ENCODE measurements at regions not wholly inside any gene's neighbourhood (a gene's known extent, or its start where the extent isn't known, plus 50 kb on each side); places are given as distances from the start of the nearest gene placed in this dataset.

GRCh38 chr10:111578076-111578475 lies 501.2 kb downstream of the ADRA2A start:
- Histone ChIP-seq H3K36me3 (ENCODE audit: control insufficient read depth in 2 of 2, extremely low read depth in 1 of 2, insufficient read depth in 2 of 2, low read length in 2 of 2) (no peaks in the 10 kb centered on the region), H3K4me2 (ENCODE audit: insufficient read depth, low read length) (no peak overlapping the region), H3K9me3 (replicated peaks; ENCODE audit: control insufficient read depth, insufficient read depth, low read length) (no peaks in the 10 kb centered on the region), H3K9me1 (replicated peaks; ENCODE audit: control insufficient read depth, extremely low read depth, insufficient read depth, low read length) (no peaks in the 10 kb centered on the region), H2AFZ (ENCODE audit: low read depth, low read length) (no peak overlapping the region), H4K20me1 (replicated peaks; ENCODE audit: control insufficient read depth, extremely low read depth, insufficient read depth, low read length) (no peaks in the 10 kb centered on the region), H3K27me3 (ENCODE audit: control insufficient read depth in 2 of 2, insufficient read depth in 2 of 2, low read length in 2 of 2) (no peaks in the 10 kb centered on the region), H3K4me1 (ENCODE audit: control insufficient read depth, extremely low read depth, insufficient read depth, low read length) (no peaks in the 10 kb centered on the region), H3K9ac (replicated peaks; ENCODE audit: extremely low read depth, insufficient read depth, low read length) (no peak overlapping the region), H3K27ac (ENCODE audit: insufficient read depth, low read depth, low read length) (no peak overlapping the region), H3K79me2 (ENCODE audit: control insufficient read depth, insufficient read depth, low read length) (no peaks in the 10 kb centered on the region), H3K4me3 (replicated peaks in 1 of 3; ENCODE audit: insufficient read depth in 1 of 3, low read depth in 1 of 3, low read length in 3 of 3) (no peak overlapping the region)
- intact Hi-C loops (cut with micrococcal nuclease) (no loop called here), dilution Hi-C loops (cut with MboI; ENCODE audit: extremely low pct_ligation_motif_present, low sequenced_read_pairs) (no loop called here)
- ChIA-PET CTCF (no interaction called here), POLR2A (no interaction called here)
- FAIRE-seq (no peak), DNase-seq (ENCODE audit: low read depth, low spot score) (no peak)
- no TSS peak for BruUV-seq (replicated peaks)
- TF ChIP-seq POLR2A (IDR thresholded peaks at IDR 0.05; ENCODE audit: low read depth, low read length) (no peak), POLR2AphosphoS5 (IDR thresholded peaks at IDR 0.05; ENCODE audit: insufficient read depth, low read depth, low read length) (no peak), CTCF (IDR thresholded peaks at IDR 0.05; ENCODE audit: extremely low read depth in 1 of 2, insufficient read depth in 1 of 2, low read depth in 1 of 2, low read length in 2 of 2) (no peak), EZH2 (IDR thresholded peaks at IDR 0.05; ENCODE audit: borderline replicate concordance, low read depth, low read length, severe bottlenecking) (no peak), FOS (IDR thresholded peaks at IDR 0.05; ENCODE audit: borderline replicate concordance, insufficient read depth, low read length) (no peak), GATA2 (IDR thresholded peaks at IDR 0.05; ENCODE audit: insufficient read depth, insufficient read length, low read depth, low read length) (no peak), JUN (IDR thresholded peaks at IDR 0.05; ENCODE audit: borderline replicate concordance, insufficient read depth, insufficient read length, low read depth) (no peak), MYC (IDR thresholded peaks at IDR 0.05; ENCODE audit: low read depth, low read length) (no peak)
- TF ChIP-seq, protein P1, sequence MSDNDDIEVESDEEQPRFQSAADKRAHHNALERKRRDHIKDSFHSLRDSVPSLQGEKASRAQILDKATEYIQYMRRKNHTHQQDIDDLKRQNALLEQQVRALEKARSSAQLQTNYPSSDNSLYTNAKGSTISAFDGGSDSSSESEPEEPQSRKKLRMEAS (IDR thresholded peaks at IDR 0.05; ENCODE audit: insufficient read depth, insufficient read length) = no peak

All from endothelial cell of umbilical vein (primary cell).